Muscle of arm (tissue), 1 donor: ENCODE measurements at regions not wholly inside any gene's neighbourhood (a gene's known extent, or its start where the extent isn't known, plus 50 kb on each side); places are given as distances from the start of the nearest gene placed in this dataset.
"Not testable (repeated sequence)": the region's sequence is repeated elsewhere in the genome, so short reads cannot be mapped to it uniquely, and the experiment has no call there.

Source experiments
- DNase-seq: peaks from one replicate; pipeline ENCODE4 v3.0.0-alpha.2; 2013

- DNase-seq: peak; percentile 72
Measured at GRCh38 chr2:145752091-145752806, 1232.3 kb upstream of the ZEB2 start.

GRCh38 chr2:145751629-145752028 lies 1231.7 kb upstream of the ZEB2 start:
- DNase-seq: no peak

- no peak for DNase-seq
Measured at GRCh38 chr2:145751155-145751554, 1231.2 kb upstream of the ZEB2 start.

GRCh38 chr2:145750612-145751011 lies 1230.7 kb upstream of the ZEB2 start:
- no peak for DNase-seq

- DNase-seq: no peak
Measured at GRCh38 chr2:145750144-145750543, 1230.2 kb upstream of the ZEB2 start.

GRCh38 chr2:145749556-145749955 lies 1229.6 kb upstream of the ZEB2 start:
- no peak for DNase-seq

- DNase-seq: no peak
Measured at GRCh38 chr2:145748927-145749326, 1229.0 kb upstream of the ZEB2 start.

GRCh38 chr2:145747715-145748114 lies 1227.8 kb upstream of the ZEB2 start:
- DNase-seq: no peak

- not testable (repeated sequence) for DNase-seq
Measured at GRCh38 chr2:145745387-145745721, 1225.4 kb upstream of the ZEB2 start.

- DNase-seq: no peak
Measured at GRCh38 chr2:145744541-145745386, 1224.8 kb upstream of the ZEB2 start.

GRCh38 chr2:145743011-145743410 lies 1223.1 kb upstream of the ZEB2 start:
- DNase-seq: no peak

- no peak for DNase-seq
Measured at GRCh38 chr2:145741636-145742035, 1221.7 kb upstream of the ZEB2 start.

- DNase-seq: no peak
Measured at GRCh38 chr2:145741181-145741580, 1221.3 kb upstream of the ZEB2 start.

GRCh38 chr2:145740302-145740701 lies 1220.4 kb upstream of the ZEB2 start:
- no peak for DNase-seq

GRCh38 chr2:145739681-145740080 lies 1219.8 kb upstream of the ZEB2 start:
- no peak for DNase-seq

- no peak for DNase-seq
Measured at GRCh38 chr2:145736871-145737270, 1217.0 kb upstream of the ZEB2 start.

- no peak for DNase-seq
Measured at GRCh38 chr2:145731467-145731866, 1211.5 kb upstream of the ZEB2 start.

GRCh38 chr2:145729993-145730770 lies 1210.3 kb upstream of the ZEB2 start:
- DNase-seq: no peak

- DNase-seq: no peak
Measured at GRCh38 chr2:145729481-145729880, 1209.6 kb upstream of the ZEB2 start.

GRCh38 chr2:145728511-145728910 lies 1208.6 kb upstream of the ZEB2 start:
- DNase-seq: no peak

GRCh38 chr2:145725876-145726275 lies 1206.0 kb upstream of the ZEB2 start:
- DNase-seq: no peak

- DNase-seq: no peak
Measured at GRCh38 chr2:145724311-145724898, 1204.5 kb upstream of the ZEB2 start.
